ENCODE measurements at regions not wholly inside any gene's neighbourhood (a gene's known extent, or its start where the extent isn't known, plus 50 kb on each side); places are given as distances from the start of the nearest gene placed in this dataset.

- TF ChIP-seq EZH2 (optimal IDR thresholded peaks at IDR 0.05; ENCODE audit: low read depth, low read length) (no peak), EZH2phosphoT487 (IDR thresholded peaks at IDR 0.05; ENCODE audit: low read length) (no peak)
These were observed 107.1 kb upstream of the CTAGE1 start for GRCh38 chr18:22524783-22525182.

All from MM.1S (cell line).